Panc1 (cell line): ENCODE measurements at regions not wholly inside any gene's neighbourhood (a gene's known extent, or its start where the extent isn't known, plus 50 kb on each side); places are given as distances from the start of the nearest gene placed in this dataset.

ENCODE experiments used
- CTCF ChIP-seq: fragments of 450-650 bp; IDR thresholded peaks from 2 replicates; pipeline ENCODE4 v1.5.1; 2017; ENCODE audit warnings: mild to moderate bottlenecking
- POLR2AphosphoS5 ChIP-seq: IDR thresholded peaks from 2 replicates; pipeline ENCODE4 v1.6.1; 2012; ENCODE audit warnings: mild to moderate bottlenecking, low read depth, low read length, moderate library complexity
- SIN3A ChIP-seq: IDR thresholded peaks from 2 replicates; pipeline ENCODE4 v1.6.1; 2012; ENCODE audit warnings: low read depth, mild to moderate bottlenecking, low read length, moderate library complexity, borderline replicate concordance; ENCODE audit not compliant: insufficient read depth
- TF ChIP-seq, protein P1 (sequence below), 2 experiments: IDR thresholded peaks; 2 replicates each; pipeline ENCODE4 v1.6.1; 2011 to 2012; ENCODE audit warnings: low read depth in 2 of 2, control low read depth in 1 of 2, low read length in 1 of 2, mild to moderate bottlenecking in 1 of 2, moderate library complexity in 1 of 2; ENCODE audit not compliant: insufficient read depth in 1 of 2

GRCh38 chr2:163351966-163352365 lies 383.8 kb downstream of the FIGN start:
- TF ChIP-seq CTCF (no peak), POLR2AphosphoS5 (no peak), SIN3A (no peak)
- TF ChIP-seq, protein P1, sequence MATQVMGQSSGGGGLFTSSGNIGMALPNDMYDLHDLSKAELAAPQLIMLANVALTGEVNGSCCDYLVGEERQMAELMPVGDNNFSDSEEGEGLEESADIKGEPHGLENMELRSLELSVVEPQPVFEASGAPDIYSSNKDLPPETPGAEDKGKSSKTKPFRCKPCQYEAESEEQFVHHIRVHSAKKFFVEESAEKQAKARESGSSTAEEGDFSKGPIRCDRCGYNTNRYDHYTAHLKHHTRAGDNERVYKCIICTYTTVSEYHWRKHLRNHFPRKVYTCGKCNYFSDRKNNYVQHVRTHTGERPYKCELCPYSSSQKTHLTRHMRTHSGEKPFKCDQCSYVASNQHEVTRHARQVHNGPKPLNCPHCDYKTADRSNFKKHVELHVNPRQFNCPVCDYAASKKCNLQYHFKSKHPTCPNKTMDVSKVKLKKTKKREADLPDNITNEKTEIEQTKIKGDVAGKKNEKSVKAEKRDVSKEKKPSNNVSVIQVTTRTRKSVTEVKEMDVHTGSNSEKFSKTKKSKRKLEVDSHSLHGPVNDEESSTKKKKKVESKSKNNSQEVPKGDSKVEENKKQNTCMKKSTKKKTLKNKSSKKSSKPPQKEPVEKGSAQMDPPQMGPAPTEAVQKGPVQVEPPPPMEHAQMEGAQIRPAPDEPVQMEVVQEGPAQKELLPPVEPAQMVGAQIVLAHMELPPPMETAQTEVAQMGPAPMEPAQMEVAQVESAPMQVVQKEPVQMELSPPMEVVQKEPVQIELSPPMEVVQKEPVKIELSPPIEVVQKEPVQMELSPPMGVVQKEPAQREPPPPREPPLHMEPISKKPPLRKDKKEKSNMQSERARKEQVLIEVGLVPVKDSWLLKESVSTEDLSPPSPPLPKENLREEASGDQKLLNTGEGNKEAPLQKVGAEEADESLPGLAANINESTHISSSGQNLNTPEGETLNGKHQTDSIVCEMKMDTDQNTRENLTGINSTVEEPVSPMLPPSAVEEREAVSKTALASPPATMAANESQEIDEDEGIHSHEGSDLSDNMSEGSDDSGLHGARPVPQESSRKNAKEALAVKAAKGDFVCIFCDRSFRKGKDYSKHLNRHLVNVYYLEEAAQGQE (IDR thresholded peaks at IDR 0.05; ENCODE audit: insufficient read depth in 1 of 2, low read depth in 2 of 2, low read length in 1 of 2): no peak
